Natural killer cell (primary cell): ENCODE measurements at regions not wholly inside any gene's neighbourhood (a gene's known extent, or its start where the extent isn't known, plus 50 kb on each side); places are given as distances from the start of the nearest gene placed in this dataset.

Experiments
- ATAC-seq, 3 donors: fragments of 150-1000 bp in 2 of 3; fragments of 200-7000 bp in 1 of 3; cut with Tn5 transposase; 1 replicate in 1 of 3; 2 replicates in 2 of 3; pipeline ENCODE4 v1.10.0; 2021; ENCODE audit warnings: mild to moderate bottlenecking in 2 of 3, moderate library complexity in 2 of 3
- DNase-seq, 2 donors: peaks; one replicate each; pipeline versions ENCODE4 v3.0.0 to v3.0.0-alpha.2; 2013 to 2021; ENCODE audit warnings: mixed read lengths in 1 of 2
- H3K27ac ChIP-seq: one replicate; pipeline ENCODE4 v1.5.1; 2013; ENCODE audit warnings: mild to moderate bottlenecking, low read length
- H3K27me3 ChIP-seq: one replicate; pipeline ENCODE4 v1.6.1; 2013; ENCODE audit warnings: low read length; ENCODE audit not compliant: control insufficient read depth, insufficient read depth
- H3K36me3 ChIP-seq: one replicate; pipeline ENCODE4 v1.6.1; 2013; ENCODE audit warnings: low read length; ENCODE audit not compliant: control insufficient read depth, insufficient read depth
- H3K4me1 ChIP-seq: one replicate; pipeline ENCODE4 v1.6.1; 2013; ENCODE audit warnings: low read length; ENCODE audit not compliant: control insufficient read depth, insufficient read depth
- H3K4me3 ChIP-seq: one replicate; pipeline ENCODE4 v1.5.1; 2013; ENCODE audit warnings: low read length
- H3K9me3 ChIP-seq: one replicate; pipeline ENCODE4 v1.6.1; 2013; ENCODE audit warnings: low read length; ENCODE audit not compliant: control insufficient read depth, insufficient read depth
- H3K27ac Mint-ChIP-seq, 2 donors: one replicate each; pipeline ENCODE4 v1.8.0; 2022; ENCODE audit warnings: mild to moderate bottlenecking in 2 of 2, mixed read lengths in 2 of 2, moderate library complexity in 1 of 2
- H3K27me3 Mint-ChIP-seq, 2 donors: one replicate each; pipeline ENCODE4 v1.8.0; 2022; ENCODE audit warnings: low read depth in 2 of 2, mixed read lengths in 2 of 2
- H3K36me3 Mint-ChIP-seq: one replicate; pipeline ENCODE4 v1.8.0; 2022; ENCODE audit warnings: mixed read lengths
- H3K4me1 Mint-ChIP-seq, 2 donors: one replicate each; pipeline ENCODE4 v1.8.0; 2022; ENCODE audit warnings: mixed read lengths in 2 of 2
- H3K4me3 Mint-ChIP-seq: one replicate; pipeline ENCODE4 v1.8.0; 2022; ENCODE audit warnings: mild to moderate bottlenecking, moderate library complexity, mixed read lengths
- H3K9me3 Mint-ChIP-seq, 2 donors: one replicate each; pipeline ENCODE4 v1.8.0; 2022; ENCODE audit warnings: mixed read lengths in 2 of 2
- CTCF ChIP-seq: fragments of 200-600 bp; IDR thresholded peaks from one replicate; pipeline ENCODE4 v1.8.0; 2022; ENCODE audit warnings: antibody characterized with exemption
- WGBS: methylation state at CpG from one replicate; pipeline ENCODE4 v1.1.7; 2013; ENCODE audit warnings: missing lambda C conversion rate; ENCODE audit not compliant: insufficient coverage; 5-methylcytosine and 5-hydroxymethylcytosine counted together
- intact Hi-C: fragments of 100-400 bp; cut with micrococcal nuclease; formaldehyde crosslinking; loops from one replicate; pipeline ENCODE4 v1.14.2; 2022

DNA sequence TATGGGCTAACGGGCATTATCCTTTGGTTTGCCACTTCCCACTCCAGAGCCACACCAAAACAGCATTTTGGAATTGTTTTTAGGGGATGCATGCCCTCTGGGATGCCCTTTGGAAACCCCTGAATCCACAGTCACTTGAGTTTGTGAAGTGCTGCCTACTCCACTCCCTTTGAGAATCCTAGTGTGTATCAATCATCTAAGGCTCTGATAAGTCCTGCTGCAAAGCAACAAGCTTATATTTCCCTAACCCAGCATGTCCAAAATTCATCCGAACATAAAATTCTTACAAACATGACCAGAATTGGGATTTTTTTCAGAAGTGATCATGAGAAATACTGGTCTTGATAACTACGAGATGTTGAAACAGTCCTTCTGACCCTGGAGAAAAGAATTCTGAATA lies 387.9 kb downstream of the MN1 start:
- no peak overlapping the region for H3K4me3 ChIP-seq
- no peak for TF ChIP-seq CTCF
- no peaks in the 10 kb centered on the region for H3K36me3 ChIP-seq
- H3K9me3 Mint-ChIP-seq, result no peaks in the 10 kb centered on the region
- no peaks in the 10 kb centered on the region for H3K27me3 ChIP-seq
- DNase-seq (no peak), ATAC-seq (no peak)
- H3K27ac Mint-ChIP-seq, result no peak overlapping the region
- WGBS, result 71% methylated on average over 3 of the region's 3 CpGs
- no peaks in the 10 kb centered on the region for H3K9me3 ChIP-seq
- intact Hi-C loops, result no loop called here
- H3K27me3 Mint-ChIP-seq, result peaks cover 15% of the 10 kb centered on the region in 2 donors
- H3K4me3 Mint-ChIP-seq, result no peak overlapping the region
- no peak overlapping the region for H3K27ac ChIP-seq
- no peaks in the 10 kb centered on the region for H3K36me3 Mint-ChIP-seq
- H3K4me1 ChIP-seq, result no peaks in the 10 kb centered on the region
- H3K4me1 Mint-ChIP-seq, result no peaks in the 10 kb centered on the region

- H3K27ac Mint-ChIP-seq, result no peak overlapping the region
These were observed 384.8 kb downstream of the MN1 start for GRCh38 chr22:27416511-27417420.

GRCh38 chr22:27417421-27417814 lies 384.1 kb downstream of the MN1 start:
- no peak for ATAC-seq
- peaks cover 22 to 31% of the 10 kb centered on the region in 2 donors for H3K27me3 Mint-ChIP-seq
- 73% methylated on average over 3 of the region's 5 CpGs for WGBS
- H3K4me1 ChIP-seq, result no peaks in the 10 kb centered on the region
- H3K9me3 Mint-ChIP-seq, result no peaks in the 10 kb centered on the region
- intact Hi-C loops, result no loop called here
- no peaks in the 10 kb centered on the region for H3K4me1 Mint-ChIP-seq
- H3K4me3 ChIP-seq, result no peak overlapping the region
- H3K36me3 Mint-ChIP-seq, result no peaks in the 10 kb centered on the region
- H3K4me3 Mint-ChIP-seq, result no peak overlapping the region
- H3K27me3 ChIP-seq, result no peaks in the 10 kb centered on the region
- no peaks in the 10 kb centered on the region for H3K9me3 ChIP-seq
- DNase-seq, result no peak
- H3K27ac ChIP-seq, result no peak overlapping the region
- H3K36me3 ChIP-seq, result no peaks in the 10 kb centered on the region
- no peak overlapping the region for H3K27ac Mint-ChIP-seq
- TF ChIP-seq CTCF, result no peak

More at GRCh38 chr22:27416511-27417420, 384.8 kb downstream of the MN1 start:
- H3K4me3 ChIP-seq, result no peak overlapping the region
- H3K4me1 ChIP-seq, result no peaks in the 10 kb centered on the region
- ATAC-seq (no peak), DNase-seq (no peak)
- H3K27me3 ChIP-seq, result no peaks in the 10 kb centered on the region
- H3K9me3 Mint-ChIP-seq, result no peaks in the 10 kb centered on the region
- H3K36me3 ChIP-seq, result no peaks in the 10 kb centered on the region
- H3K27me3 Mint-ChIP-seq, result peaks cover 26 to 32% of the 10 kb centered on the region in 2 donors
- H3K4me1 Mint-ChIP-seq, result no peaks in the 10 kb centered on the region
- H3K36me3 Mint-ChIP-seq, result no peaks in the 10 kb centered on the region
- no peak overlapping the region for H3K4me3 Mint-ChIP-seq
- H3K27ac ChIP-seq, result no peak overlapping the region
- TF ChIP-seq CTCF, result no peak
- intact Hi-C loops, result no loop called here
- no peaks in the 10 kb centered on the region for H3K9me3 ChIP-seq
- WGBS, result 25% methylated on average over 12 of the region's 12 CpGs
